ENCODE measurements at regions not wholly inside any gene's neighbourhood (a gene's known extent, or its start where the extent isn't known, plus 50 kb on each side); places are given as distances from the start of the nearest gene placed in this dataset.

DNA sequence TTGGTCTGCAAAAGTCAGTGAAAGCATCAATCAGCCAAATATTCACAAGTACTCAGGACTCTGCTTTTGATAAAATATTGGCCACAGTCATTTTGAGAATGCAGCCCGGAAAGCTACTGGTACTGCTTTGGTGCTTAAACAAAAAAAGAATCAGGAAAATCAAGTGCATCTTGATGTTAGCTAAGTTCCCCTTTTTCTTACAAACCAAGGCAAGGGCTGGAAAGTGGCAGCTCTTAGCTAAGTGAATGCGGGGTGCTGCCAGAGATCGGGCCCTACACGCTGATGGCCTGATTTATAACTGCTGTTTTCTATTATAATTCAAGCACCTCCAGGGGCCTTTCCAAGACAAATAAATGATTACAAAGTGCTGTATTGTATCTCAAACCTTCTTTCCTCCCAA lies 136.8 kb upstream of the MGMT start:
- Histone ChIP-seq H3K27ac (ENCODE audit: low read depth, low read length, poor library complexity, severe bottlenecking) (no peak overlapping the region), H3K4me2 (ENCODE audit: low read length) (no peak overlapping the region), H3F3A (ENCODE audit: insufficient read depth, low read length) (no peaks in the 10 kb centered on the region), H2AFZ (ENCODE audit: low read length) (no peak overlapping the region), H3K4me3 (ENCODE audit: low read depth, low read length, poor library complexity, severe bottlenecking) (no peak overlapping the region), H3K36me3 (ENCODE audit: insufficient read depth, low read length) (no peaks in the 10 kb centered on the region), H4K20me1 (ENCODE audit: insufficient read depth, low read length) (no peaks in the 10 kb centered on the region), H3K27me3 (ENCODE audit: insufficient read depth, low read length) (0 out of 2 replicates have a peak, but pooled peaks cover 3% of the 10 kb centered on the region), H3K9me3 (ENCODE audit: low read length) (no peaks in the 10 kb centered on the region), H3K4me1 (ENCODE audit: insufficient read depth, low read length, severe bottlenecking) (no peaks in the 10 kb centered on the region), H3K79me2 (ENCODE audit: insufficient read depth, low read length) (no peaks in the 10 kb centered on the region), H3K9me2 (ENCODE audit: low read depth, low read length) (no peaks in the 10 kb centered on the region), H3K9ac (ENCODE audit: low read length) (no peak overlapping the region)
- no peak for TF ChIP-seq EZH2 (IDR thresholded peaks at IDR 0.05; ENCODE audit: borderline replicate concordance, low read length)
- TF ChIP-seq, protein P1, sequence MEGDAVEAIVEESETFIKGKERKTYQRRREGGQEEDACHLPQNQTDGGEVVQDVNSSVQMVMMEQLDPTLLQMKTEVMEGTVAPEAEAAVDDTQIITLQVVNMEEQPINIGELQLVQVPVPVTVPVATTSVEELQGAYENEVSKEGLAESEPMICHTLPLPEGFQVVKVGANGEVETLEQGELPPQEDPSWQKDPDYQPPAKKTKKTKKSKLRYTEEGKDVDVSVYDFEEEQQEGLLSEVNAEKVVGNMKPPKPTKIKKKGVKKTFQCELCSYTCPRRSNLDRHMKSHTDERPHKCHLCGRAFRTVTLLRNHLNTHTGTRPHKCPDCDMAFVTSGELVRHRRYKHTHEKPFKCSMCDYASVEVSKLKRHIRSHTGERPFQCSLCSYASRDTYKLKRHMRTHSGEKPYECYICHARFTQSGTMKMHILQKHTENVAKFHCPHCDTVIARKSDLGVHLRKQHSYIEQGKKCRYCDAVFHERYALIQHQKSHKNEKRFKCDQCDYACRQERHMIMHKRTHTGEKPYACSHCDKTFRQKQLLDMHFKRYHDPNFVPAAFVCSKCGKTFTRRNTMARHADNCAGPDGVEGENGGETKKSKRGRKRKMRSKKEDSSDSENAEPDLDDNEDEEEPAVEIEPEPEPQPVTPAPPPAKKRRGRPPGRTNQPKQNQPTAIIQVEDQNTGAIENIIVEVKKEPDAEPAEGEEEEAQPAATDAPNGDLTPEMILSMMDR (IDR thresholded peaks at IDR 0.05; ENCODE audit: low read length), result no peak

DNA sequence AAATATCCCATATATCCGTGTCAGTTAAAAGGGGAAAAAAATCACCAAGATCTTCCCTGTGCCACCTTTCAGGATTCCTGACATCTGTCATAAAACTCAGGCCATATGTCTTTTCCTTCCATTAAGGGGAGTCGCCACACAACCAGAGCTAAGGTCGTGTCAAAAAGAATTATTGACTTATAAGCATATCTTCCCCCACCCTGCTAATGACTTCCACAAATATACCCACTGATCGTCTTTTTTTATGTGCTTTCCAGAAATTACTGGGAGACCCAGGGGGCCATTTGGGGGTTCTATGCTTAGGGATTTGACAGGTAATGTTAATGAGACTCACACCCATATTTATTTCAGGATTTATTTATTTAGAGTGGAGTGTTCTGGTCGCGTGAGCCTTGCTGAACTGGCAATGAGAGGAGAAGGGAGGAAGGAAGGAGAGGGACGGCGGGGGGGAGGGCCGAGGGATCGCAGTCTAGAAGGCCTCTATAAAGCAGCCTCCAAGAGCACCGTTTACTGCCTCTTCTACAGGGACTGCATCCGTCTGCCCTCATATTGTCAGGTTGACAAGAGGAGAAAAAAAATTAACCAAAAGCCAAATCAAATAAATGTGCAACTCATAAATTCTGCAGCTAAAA lies 135.7 kb upstream of the MGMT start:
- no peaks in the 10 kb centered on the region for H3K9me2 ChIP-seq (ENCODE audit: low read depth, low read length)
- no peaks in the 10 kb centered on the region for H4K20me1 ChIP-seq (ENCODE audit: insufficient read depth, low read length)
- no peaks in the 10 kb centered on the region for H3K36me3 ChIP-seq (ENCODE audit: insufficient read depth, low read length)
- H3K27me3 ChIP-seq (ENCODE audit: insufficient read depth, low read length), result 0 out of 2 replicates have a peak, but pooled peaks cover 3% of the 10 kb centered on the region
- no peak overlapping the region for H3K9ac ChIP-seq (ENCODE audit: low read length)
- H3K4me3 ChIP-seq (ENCODE audit: low read depth, low read length, poor library complexity, severe bottlenecking), result no peak overlapping the region
- no peak for TF ChIP-seq EZH2 (IDR thresholded peaks at IDR 0.05; ENCODE audit: borderline replicate concordance, low read length)
- TF ChIP-seq, protein P1 (IDR thresholded peaks at IDR 0.05; ENCODE audit: low read length), result no peak
- no peak overlapping the region for H2AFZ ChIP-seq (ENCODE audit: low read length)
- H3K79me2 ChIP-seq (ENCODE audit: insufficient read depth, low read length), result no peaks in the 10 kb centered on the region
- no peaks in the 10 kb centered on the region for H3F3A ChIP-seq (ENCODE audit: insufficient read depth, low read length)
- no peak overlapping the region for H3K27ac ChIP-seq (ENCODE audit: low read depth, low read length, poor library complexity, severe bottlenecking)
- no peaks in the 10 kb centered on the region for H3K4me1 ChIP-seq (ENCODE audit: insufficient read depth, low read length, severe bottlenecking)
- H3K4me2 ChIP-seq (ENCODE audit: low read length), result no peak overlapping the region
- H3K9me3 ChIP-seq (ENCODE audit: low read length), result no peaks in the 10 kb centered on the region

DNA sequence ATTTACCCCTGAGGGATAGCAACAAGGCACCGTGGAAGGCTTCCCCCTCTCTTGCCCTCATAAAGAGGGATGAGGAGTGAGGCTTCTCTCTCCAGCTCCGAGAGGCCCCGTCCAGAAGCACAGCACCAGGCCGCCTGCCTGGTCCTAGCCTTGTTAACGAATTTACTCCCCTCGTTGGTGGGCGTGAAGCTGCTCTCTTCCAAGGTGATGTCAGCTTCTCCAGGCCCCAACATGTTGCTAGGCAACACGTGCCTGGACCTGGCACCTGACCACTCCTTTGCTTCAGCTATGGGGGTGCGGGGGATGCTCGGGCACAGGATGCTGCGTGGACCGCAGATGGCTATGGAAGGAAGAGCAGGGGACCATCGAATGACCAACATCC lies 135.2 kb upstream of the MGMT start:
- H3K9ac ChIP-seq (ENCODE audit: low read length), result no peak overlapping the region
- TF ChIP-seq, protein P1 (IDR thresholded peaks at IDR 0.05; ENCODE audit: low read length), result no peak
- no peak for TF ChIP-seq EZH2 (IDR thresholded peaks at IDR 0.05; ENCODE audit: borderline replicate concordance, low read length)
- H3K9me2 ChIP-seq (ENCODE audit: low read depth, low read length), result no peaks in the 10 kb centered on the region
- no peak overlapping the region for H3K4me2 ChIP-seq (ENCODE audit: low read length)
- no peak overlapping the region for H3K27ac ChIP-seq (ENCODE audit: low read depth, low read length, poor library complexity, severe bottlenecking)
- H2AFZ ChIP-seq (ENCODE audit: low read length), result no peak overlapping the region
- H3K4me1 ChIP-seq (ENCODE audit: insufficient read depth, low read length, severe bottlenecking), result no peaks in the 10 kb centered on the region
- H3F3A ChIP-seq (ENCODE audit: insufficient read depth, low read length), result no peaks in the 10 kb centered on the region
- no peaks in the 10 kb centered on the region for H4K20me1 ChIP-seq (ENCODE audit: insufficient read depth, low read length)
- no peaks in the 10 kb centered on the region for H3K36me3 ChIP-seq (ENCODE audit: insufficient read depth, low read length)
- H3K27me3 ChIP-seq (ENCODE audit: insufficient read depth, low read length), result 0 out of 2 replicates have a peak, but pooled peaks cover 3% of the 10 kb centered on the region
- no peak overlapping the region for H3K4me3 ChIP-seq (ENCODE audit: low read depth, low read length, poor library complexity, severe bottlenecking)
- H3K9me3 ChIP-seq (ENCODE audit: low read length), result no peaks in the 10 kb centered on the region
- H3K79me2 ChIP-seq (ENCODE audit: insufficient read depth, low read length), result no peaks in the 10 kb centered on the region
